K562 (cell line): ENCODE measurements at regions not wholly inside any gene's neighbourhood (a gene's known extent, or its start where the extent isn't known, plus 50 kb on each side); places are given as distances from the start of the nearest gene placed in this dataset.

Source experiments
- ATF1 ChIP-seq, 2 experiments: fragments of 450-650 bp in 1 of 2; IDR thresholded peaks; 2 replicates each; pipeline ENCODE4 v1.6.1; 2016; ENCODE audit warnings: missing compliant biosample characterization in 1 of 2, missing genetic modification characterization in 1 of 2
- CHAMP1 ChIP-seq: fragments of 450-650 bp; IDR thresholded peaks from 2 replicates; pipeline ENCODE4 v1.6.1; 2016; ENCODE audit warnings: mild to moderate bottlenecking
- CREB3L1 ChIP-seq: fragments of 450-650 bp; IDR thresholded peaks from 2 replicates; pipeline ENCODE4 v1.6.1; 2014; ENCODE audit warnings: low read depth, mild to moderate bottlenecking, moderate library complexity, borderline replicate concordance
- ELF1 ChIP-seq: fragments of 200-800 bp; sonication (Bioruptor generic); IDR thresholded peaks from 2 replicates; pipeline ENCODE4 v1.6.1; 2016; ENCODE audit warnings: missing genetic modification characterization, missing compliant biosample characterization
- EP400 ChIP-seq: fragments of 450-650 bp; IDR thresholded peaks from 2 replicates; pipeline ENCODE4 v1.6.1; 2017; ENCODE audit warnings: antibody characterized with exemption, mild to moderate bottlenecking, moderate library complexity
- NCOR1 ChIP-seq: fragments of 450-650 bp; IDR thresholded peaks from 2 replicates; pipeline ENCODE4 v1.6.1; 2016; ENCODE audit warnings: mild to moderate bottlenecking, moderate library complexity
- PTRF ChIP-seq: fragments of 450-650 bp; IDR thresholded peaks from 2 replicates; pipeline ENCODE4 v1.6.1; 2016; ENCODE audit warnings: mild to moderate bottlenecking, missing genetic modification characterization, missing compliant biosample characterization
- RCOR1 ChIP-seq, 2 experiments: IDR thresholded peaks; 2 replicates each; pipeline ENCODE4 v1.6.1; 2012; ENCODE audit warnings: low read depth in 2 of 2, low read length in 2 of 2, borderline replicate concordance in 1 of 2, improper control_type of control experiment in 1 of 2
- SMARCA4 ChIP-seq: fragments of 450-650 bp; IDR thresholded peaks from 2 replicates; pipeline ENCODE4 v1.6.1; 2016
- SMARCE1 ChIP-seq: fragments of 450-650 bp; IDR thresholded peaks from 2 replicates; pipeline ENCODE4 v1.7.1; 2016; ENCODE audit warnings: mild to moderate bottlenecking
- TARDBP ChIP-seq: fragments of 450-650 bp; IDR thresholded peaks from 2 replicates; pipeline ENCODE4 v1.6.1; 2016
- TFAM ChIP-seq: fragments of 250-450 bp; sonication (Bioruptor Pico); conservative IDR thresholded peaks from 2 replicates; pipeline ENCODE4 v1.5.0; 2021; ENCODE audit warnings: mild to moderate bottlenecking, moderate library complexity
- THRB ChIP-seq: fragments of 450-650 bp; formaldehyde crosslinking; conservative IDR thresholded peaks from 2 replicates; pipeline ENCODE4 v1.4.0; 2022; ENCODE audit warnings: mild to moderate bottlenecking, missing genetic modification characterization
- ZNF589 ChIP-seq: fragments of 200-800 bp; sonication (Bioruptor generic); IDR thresholded peaks from 2 replicates; pipeline ENCODE4 v1.6.1; 2016; ENCODE audit warnings: low read depth, missing genetic modification characterization, missing compliant biosample characterization
- ZNF592 ChIP-seq: fragments of 450-650 bp; IDR thresholded peaks from 2 replicates; pipeline ENCODE4 v1.6.1; 2017; ENCODE audit warnings: antibody characterized with exemption, mild to moderate bottlenecking

GRCh38 chr2:58667137-58667774, 426.1 kb upstream of the FANCL start (continued):
- TF ChIP-seq THRB (CRISPR knock-in tag), result no peak
- peak; percentile 80 for TF ChIP-seq ELF1 (tag)
- no peak for TF ChIP-seq ATF1 (CRISPR knock-in tag; IDR thresholded peaks at IDR 0.05)
- TF ChIP-seq ATF1 (tag; IDR thresholded peaks at IDR 0.05), result peak; percentile 36
- TF ChIP-seq ZNF592, result 0 out of 2 replicates have a peak, but pooled peaks have one; percentile 65
- TF ChIP-seq ZNF589 (CRISPR knock-in tag), result peak; percentile 81
- TF ChIP-seq RCOR1 (IDR thresholded peaks at IDR 0.05; ENCODE audit: borderline replicate concordance in 1 of 2, low read depth in 2 of 2, low read length in 2 of 2), result peak in 1 of 2 experiments; percentile 63; a peak in 2 of 4 replicates
- peak; percentile 84 for TF ChIP-seq SMARCE1
- TF ChIP-seq NCOR1, result peak; percentile 57; the same call in 1 of the 2 replicates
- peak; percentile 83; the same call in 1 of the 2 replicates for TF ChIP-seq CHAMP1
- TF ChIP-seq TARDBP, result no peak
- TF ChIP-seq TFAM (CRISPR knock-in tag), result no peak
- peak; percentile 90 for TF ChIP-seq SMARCA4
- TF ChIP-seq CREB3L1, result 0 out of 2 replicates have a peak, but pooled peaks have one; percentile 33
- 0 out of 2 replicates have a peak, but pooled peaks have one; percentile 16 for TF ChIP-seq PTRF (tag)
- peak; percentile 46; the same call in 1 of the 2 replicates for TF ChIP-seq EP400
